HG02678 (cell line): ENCODE measurements at regions not wholly inside any gene's neighbourhood (a gene's known extent, or its start where the extent isn't known, plus 50 kb on each side); places are given as distances from the start of the nearest gene placed in this dataset.
"Not testable (repeated sequence)": the region's sequence is repeated elsewhere in the genome, so short reads cannot be mapped to it uniquely, and the experiment has no call there.

ENCODE experiments used
- ATAC-seq: cut with Tn5 transposase; IDR thresholded peaks from one replicate; pipeline ENCODE4 v1.9.1; 2021; ENCODE audit warnings: mild to moderate bottlenecking, moderate library complexity; ENCODE audit not compliant: unreplicated experiment

DNA sequence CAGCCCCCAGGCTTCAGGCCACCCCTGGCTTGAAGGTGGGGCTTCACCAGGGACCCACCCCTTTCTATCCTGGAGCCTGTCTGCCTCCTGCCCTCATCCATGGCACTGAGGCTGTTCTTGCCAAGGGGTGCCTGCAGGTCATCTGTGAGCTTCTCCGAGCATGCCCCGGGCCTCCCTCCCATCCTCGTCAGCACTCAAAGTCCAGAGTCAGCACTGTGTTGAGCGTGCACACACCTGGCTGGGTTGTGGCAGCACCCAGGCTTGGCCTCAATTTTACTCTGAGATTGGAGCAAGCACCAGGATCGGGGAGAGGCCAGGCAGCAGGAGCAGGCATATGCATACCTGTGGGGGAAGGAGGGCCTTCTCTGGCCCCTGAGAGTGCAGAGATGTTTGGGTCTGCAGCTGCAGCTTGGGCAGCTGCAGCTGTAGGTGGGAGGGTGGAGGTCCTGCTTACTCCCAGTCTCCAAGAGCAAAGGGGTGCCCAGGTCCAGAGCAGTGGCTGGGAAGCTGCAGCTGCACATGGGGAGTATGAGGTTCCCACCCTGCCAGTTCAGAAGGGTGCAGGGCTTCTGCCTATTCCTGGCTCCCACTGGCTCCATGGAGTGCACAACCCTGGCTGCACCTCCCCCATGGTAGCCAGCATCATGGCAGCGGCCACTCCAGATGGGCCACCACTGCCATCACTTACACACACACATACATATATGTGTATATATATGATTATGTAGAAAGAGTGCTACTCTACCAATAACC, 488.7 kb downstream of the JRKL start:
- no peak for ATAC-seq

DNA sequence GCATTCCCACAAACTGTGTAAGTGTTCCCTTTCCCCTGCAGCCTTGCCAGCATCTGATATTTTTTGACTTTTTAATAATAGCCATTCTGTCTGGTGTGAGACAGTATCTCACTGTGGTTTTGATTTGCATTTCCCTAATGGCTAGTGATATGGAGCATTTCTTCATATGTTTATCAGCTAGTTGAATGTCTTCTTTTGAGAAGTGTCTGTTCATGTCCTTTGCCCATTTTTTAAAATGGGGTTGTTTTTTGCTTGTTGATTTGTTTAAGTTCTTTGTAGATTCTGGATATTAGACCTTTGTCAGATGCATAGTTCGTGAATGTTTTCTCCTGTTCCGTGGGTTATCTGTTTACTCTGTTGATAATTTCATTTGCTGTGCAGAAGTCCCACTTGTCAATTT, 492.8 kb downstream of the JRKL start:
- not testable (repeated sequence) for ATAC-seq

DNA sequence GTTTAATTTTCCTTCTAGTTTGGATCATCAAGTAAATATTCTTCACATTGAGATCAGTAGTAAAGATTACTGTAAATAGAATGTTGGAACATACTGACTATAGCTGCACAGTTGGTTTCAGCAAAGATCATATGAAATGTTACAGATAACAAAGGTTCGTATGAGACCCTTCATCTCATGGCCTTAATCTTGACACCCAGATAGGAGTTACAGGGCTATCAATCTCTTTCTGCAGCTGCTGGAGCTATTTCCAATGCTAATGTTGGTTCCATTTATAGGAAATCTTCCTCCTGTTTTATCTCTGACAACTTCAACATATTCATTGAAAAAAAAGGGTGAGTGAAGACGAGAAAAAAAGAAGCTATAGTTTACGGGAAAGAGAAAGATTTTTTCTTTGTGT, 495.6 kb downstream of the JRKL start:
- ATAC-seq, result no peak

DNA sequence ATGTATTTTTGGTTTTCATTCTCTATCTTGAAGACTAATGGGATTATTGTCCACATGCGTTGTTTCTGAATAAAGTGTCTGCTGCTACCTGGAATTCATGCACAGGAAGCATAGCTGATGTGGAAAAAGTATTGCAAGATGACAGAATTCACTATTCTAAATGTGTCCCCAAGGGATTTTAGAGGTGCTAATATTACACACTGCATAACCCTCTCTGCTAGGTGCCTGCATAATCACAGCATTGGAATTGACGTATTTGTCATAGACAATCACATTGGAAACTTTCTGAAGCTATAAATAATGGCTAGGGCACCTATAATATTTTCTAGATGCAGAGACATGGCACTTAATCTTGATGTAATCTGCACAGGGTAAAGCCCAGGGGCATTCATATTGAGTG, 496.1 kb downstream of the JRKL start:
- ATAC-seq, result no peak

DNA sequence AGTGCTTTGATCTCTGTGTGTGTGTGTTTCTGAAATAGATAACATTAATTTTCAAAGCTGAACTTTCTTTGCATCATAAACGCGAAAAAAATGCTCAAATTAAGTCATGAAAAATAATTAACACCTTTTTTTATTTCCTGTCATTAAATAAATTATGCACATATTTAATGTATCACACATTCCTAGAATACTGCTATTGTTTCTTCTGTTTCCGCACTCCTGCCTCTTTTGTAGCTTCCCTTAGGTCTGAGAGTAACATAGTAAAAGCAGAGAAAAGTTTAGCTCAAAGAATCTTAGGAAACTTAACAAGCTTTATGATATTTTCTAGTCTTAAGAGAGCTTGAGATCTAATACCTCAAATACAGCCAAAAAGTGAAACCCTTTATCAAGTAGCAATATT, 504.2 kb downstream of the JRKL start:
- no peak for ATAC-seq

DNA sequence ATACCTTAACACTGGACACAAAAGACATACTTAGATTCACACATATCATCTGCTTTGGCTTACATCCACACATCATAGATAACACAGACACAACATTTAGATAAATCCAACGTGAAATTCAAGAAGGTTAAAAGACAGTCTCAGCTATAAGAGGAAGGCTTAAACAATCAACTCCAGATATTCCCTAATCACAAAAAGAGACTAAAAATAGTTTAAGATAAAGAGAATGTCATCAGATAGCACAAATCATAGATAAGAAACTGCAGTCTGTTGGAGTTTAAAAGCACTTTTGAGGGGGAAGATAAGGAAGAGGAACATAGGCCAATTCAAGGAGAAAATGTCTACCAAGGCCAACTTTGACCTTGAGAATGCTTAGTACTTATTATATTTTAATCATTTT, 504.8 kb downstream of the JRKL start:
- ATAC-seq, result no peak

DNA sequence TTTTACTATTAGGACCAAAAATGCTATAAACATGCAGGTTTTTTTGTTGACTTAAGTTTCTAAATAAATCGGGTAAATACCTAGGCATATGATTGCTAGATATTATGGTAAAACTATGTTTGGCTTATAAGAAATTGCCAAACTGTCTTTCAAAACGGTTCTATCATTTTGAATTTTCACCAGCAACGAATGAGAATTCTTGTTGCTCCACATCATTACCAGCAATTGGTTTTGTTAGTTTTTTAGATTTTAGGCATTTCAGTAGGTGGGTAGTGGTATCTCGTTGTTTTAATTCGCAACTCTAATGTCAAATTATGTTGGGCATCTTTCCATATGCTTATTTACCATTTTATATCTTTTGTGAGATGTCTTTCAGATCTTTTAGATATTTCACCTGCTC, 510.2 kb downstream of the JRKL start:
- ATAC-seq, result no peak

DNA sequence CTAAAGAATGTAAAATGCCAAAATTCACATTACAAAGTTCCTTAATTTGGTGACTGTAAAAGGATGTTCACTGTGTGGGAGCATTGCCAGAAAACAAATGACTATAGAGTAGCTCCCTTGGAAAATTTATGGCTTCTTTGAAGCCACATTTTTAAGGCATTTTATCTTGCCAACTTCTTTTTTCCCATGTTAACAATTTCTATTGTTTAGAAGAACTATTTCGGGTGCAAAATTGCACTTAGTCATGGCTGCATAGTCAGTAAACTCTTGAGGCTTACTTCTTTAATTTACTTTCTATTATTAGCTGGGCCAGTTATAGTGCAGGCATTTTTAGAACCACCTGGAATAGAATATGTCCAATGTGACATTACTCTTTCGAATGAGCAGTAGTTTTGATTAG, 515.3 kb downstream of the JRKL start:
- no peak for ATAC-seq

DNA sequence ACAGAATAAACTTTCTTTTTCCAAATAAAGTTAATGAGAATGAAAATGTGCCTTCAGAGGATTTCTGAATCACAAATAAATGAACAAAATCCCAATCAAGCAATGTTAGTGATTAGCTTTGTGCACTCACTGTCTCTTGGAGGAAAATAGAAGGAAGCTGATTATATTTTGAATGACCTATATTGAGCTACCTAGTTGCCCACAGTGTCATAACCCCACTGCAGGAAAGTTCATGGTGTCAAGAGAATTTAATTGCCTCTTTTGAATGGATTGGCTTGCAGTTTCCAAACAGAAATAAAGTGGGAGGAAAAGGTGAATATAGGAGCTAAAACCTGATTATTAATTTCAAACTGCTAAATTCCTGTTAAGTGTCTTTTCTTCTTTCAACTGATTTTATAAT, 515.9 kb downstream of the JRKL start:
- no peak for ATAC-seq

DNA sequence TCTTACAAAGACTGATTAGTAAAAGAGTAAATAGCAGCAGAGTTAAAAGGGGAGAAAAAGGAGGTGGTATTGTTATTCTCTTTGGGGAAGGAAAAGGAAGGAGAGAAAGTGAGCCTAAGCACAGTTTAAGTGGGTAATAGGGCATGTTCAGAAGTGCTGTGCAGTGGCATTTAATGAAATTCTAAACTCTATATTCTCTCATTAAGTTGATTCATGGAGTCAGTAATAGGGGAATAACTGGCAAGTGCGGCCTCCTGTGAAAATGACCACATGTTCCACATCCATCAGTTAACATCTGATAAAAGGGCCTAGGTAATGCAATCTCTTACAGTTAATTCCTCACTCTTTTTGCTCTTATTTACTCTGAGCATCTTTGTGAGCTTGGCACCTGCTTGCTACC, 516.7 kb downstream of the JRKL start:
- ATAC-seq, result no peak

DNA sequence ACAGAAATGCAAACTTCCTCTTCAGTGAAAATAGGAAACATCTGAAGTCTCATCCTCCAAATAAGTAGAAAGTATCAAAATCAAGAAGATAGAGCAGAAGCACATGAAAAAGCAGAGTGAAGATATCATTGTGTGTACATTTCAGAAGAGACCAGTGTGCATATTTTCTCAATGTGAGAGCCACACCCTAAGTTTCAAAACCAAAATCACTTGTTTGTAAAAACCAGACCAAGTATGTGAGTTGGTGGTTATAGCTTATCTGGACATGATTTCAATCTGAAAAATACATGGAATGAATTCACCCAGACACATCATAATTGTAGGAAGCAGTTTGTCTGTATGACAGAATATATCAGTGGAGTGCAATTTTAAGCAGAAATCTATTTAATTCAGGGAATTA, 536.0 kb downstream of the JRKL start:
- ATAC-seq, result no peak

DNA sequence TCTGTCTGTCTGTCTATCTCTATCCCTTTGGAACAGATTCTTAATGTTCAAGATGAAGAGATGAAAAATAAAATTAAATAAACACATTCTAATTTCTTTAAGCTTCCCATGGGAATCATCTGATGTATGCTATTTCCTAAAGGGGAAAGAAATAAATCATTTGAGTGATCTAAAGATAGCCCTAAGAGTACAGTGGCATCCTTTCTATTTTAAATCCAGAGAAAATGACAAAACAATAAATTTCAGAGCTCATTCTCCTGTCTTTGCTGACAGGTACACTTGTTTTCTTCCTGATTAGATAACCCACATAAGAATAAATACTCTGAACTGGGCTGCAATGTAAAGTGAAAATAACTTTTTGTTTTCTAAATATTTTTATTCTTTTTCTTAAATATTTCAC, 550.4 kb downstream of the JRKL start:
- ATAC-seq, result no peak

DNA sequence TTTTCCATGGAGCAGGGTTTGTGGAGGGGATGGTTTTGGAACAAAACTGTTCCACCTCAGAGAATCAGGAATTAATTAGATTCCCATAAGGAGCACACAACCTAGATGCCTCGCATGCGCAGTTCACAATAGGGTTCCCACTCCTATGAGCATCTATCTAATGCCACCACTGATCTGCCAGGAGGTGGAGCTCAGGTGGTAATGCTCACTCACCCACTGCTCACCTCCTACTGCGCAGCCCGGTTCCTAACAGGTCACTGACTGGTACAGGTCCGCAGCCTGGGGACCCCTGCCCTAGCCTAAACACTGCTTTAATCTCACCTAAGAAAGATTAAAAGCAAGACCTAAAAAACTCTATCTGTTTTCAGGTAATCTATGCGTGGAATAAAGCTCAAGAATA, 553.0 kb downstream of the JRKL start:
- no peak for ATAC-seq

DNA sequence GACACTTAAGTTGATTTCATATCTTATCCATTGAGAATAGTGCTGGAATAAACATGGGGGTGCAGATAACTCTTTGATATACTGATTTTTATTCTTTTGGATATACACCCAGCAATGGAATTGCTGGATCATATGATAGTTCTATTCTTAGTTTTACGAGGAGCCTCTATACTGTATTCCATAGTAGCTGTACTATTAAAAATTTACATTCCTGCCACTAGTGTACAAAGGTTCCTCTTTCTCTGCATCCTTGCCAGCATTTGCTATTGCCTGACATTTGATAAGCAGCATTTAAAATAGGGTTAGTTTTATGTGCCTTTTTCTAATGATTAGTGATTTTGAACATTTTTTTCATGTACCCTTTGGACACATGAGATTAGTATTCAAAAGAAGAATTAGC, 554.2 kb downstream of the JRKL start:
- no peak for ATAC-seq

DNA sequence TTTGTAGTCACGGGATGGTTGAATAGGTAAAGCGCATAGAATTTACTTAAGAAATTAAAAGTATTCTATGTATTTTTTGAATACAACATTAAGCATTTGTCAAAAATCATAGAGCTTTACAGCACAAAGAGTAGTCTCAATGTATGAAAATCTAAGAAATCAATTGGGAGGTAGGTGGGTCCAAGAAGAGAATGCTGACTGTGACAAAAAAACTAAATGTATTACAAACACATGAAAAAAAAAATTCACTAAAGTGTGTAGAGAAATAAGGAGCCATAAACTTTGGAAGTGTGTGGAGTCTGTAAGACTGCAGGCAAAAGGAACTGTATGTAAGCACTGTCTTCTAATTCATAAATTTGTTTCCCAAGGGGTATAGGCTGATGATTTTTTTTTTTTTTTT, 558.3 kb downstream of the JRKL start:
- ATAC-seq, result no peak

DNA sequence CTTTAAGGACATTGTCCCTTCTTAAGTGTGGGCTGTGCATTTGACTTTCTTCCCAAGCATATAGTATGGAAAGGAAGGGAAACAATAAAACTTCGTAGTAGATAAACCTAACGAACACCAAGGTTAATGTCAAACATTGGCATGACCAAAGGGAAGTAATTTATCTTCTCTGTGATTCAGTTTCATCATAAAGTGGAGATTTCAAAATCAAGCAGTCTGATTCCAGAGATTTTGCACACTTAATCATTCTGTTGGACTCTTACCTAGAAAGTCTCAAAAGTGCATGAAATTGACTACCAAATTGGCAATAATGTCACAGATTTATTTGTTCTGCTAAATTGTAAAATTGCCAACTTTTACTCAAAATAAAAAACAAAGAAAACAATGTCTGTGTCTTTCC, 559.7 kb downstream of the JRKL start:
- no peak for ATAC-seq

DNA sequence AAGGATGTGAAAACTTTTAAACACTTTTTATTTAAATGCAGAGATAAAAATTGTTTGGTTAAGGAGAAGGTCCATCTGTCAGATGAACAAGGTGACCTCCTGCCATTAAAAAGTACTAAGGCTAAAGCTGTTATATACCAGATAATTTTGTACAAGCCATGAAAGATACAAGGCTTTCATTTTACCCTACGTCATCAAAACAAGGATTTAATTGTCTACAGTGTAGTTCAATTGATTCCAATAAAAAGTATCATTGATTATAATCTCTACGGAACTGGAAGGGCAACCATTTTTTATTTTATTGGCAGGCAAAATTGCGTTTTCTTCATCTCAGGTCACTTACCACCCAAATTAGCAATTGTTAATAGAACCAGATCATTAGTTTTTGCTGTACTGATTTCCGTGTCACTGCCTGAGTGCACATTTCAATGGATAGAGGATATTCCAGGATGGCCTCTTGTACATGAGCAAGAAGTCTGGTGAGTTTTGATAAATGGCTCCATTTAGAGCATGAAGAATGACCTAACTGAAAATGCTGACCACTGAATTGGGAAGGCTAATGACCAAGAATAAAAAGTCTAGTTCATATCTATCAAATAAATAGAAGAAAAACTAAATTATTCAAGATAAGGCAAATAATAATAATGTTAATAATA, 564.9 kb downstream of the JRKL start:
- ATAC-seq, result no peak

DNA sequence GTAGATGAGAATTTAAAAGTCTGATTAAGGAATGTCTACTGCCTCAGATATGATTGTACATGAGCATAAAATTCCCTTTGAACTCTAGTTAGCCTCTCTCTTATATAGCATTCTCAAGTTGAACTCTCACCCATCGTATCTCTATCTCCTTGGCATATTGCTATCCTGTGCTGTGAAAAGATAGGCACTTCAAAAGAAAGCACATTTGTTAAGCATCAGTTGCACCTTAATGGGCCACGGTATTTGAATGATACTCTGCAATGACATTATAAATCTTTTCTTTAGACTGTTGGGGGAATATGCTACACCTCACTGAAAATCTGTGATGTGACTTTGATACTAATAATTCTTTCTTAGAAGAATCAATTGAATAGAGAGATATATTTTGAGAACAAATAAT, 570.7 kb downstream of the JRKL start:
- ATAC-seq, result no peak

DNA sequence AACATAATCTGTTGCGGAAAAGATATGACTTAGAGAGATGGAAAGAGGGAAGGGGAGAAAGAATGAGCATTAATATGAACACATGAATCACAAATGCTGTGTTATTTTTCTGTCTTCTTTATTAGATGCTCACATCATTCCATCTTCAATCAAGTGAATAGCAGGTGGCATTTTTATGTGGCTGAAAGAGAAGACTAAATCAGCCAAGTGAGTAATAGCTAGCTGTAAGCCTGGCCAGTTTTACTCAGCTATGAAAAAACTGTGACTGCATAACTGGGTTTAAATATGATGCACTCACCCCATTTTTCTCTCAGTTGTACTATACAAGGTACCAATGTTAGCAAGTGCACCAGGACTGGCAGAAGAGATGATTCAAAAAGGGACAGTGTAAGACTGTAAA, 571.1 kb downstream of the JRKL start:
- no peak for ATAC-seq

DNA sequence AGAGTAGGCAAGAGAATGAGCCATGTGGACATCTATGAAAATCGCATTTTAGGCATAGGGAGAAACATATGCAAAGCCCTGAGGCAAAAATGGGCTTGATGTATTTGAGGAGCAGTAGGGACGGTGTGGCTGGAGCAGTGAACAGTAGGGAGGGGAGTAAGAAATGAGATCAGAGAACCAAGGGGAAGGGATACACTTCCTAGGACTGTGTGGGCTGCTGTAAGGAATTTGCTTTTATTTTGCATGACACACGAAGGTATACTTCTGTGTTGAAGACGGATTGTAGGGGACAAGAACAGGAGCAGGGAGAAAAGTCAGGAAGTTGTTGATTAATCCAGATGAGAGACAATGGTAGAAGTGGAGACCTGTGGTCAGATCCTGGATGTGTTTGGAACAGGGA, 572.1 kb downstream of the JRKL start:
- ATAC-seq, result no peak

DNA sequence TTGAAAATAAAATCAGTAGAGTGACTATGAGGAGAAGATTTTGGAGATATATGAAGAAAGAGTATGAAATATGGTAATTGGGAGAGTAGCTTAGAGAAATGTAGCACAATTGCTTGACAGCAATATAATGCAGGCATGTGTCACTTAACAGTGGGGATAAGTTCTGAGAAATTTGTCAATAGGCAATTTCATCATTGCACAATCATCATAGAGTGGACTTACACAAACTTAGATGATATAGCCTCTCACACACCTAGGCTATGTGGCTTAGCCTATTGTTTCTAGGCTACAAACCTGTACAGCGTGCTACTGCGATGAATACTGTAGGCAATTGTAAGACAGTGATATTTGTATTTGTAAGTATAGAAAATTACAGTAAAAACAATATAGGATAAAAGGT, 573.6 kb downstream of the JRKL start:
- no peak for ATAC-seq

DNA sequence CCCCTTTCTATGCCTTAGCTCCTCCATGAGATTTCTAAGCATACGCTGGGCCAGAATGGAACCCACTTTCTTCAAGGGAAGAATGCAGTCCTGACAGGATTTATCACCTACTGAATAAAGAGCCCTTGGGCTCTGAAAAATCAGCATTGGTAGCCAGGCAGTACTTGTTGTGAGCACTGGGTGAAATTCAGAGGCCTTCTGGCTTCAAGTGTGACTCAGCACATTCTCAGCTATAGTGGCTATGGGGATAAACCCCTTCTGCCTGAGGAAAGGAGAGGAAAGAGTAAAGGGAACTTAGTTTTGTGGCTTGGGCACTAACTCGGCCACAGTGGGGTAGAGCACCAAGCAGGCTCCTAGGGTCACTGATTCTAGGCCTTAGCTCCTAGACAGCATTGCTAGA, 574.8 kb downstream of the JRKL start:
- ATAC-seq, result no peak

DNA sequence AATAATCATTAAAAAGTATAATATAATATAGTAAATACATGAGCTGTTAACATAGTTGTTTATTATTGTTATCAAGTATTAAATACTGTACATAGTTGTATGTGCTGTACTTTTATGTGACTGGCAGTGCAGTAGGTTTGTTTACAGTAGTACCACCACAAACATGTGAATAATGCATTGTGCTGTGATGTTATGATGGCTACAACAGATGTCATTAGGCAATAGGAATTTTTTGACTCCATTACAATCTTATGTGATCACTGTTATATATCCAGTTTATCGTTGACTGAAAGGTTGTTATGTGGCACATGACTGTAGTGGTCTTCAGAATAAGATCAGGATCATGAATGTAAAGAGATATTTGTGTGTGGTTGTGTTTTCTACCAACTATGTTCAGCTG, 577.8 kb downstream of the JRKL start:
- no peak for ATAC-seq
